ENCODE measurements at regions not wholly inside any gene's neighbourhood (a gene's known extent, or its start where the extent isn't known, plus 50 kb on each side); places are given as distances from the start of the nearest gene placed in this dataset.
"Not testable (repeated sequence)": the region's sequence is repeated elsewhere in the genome, so short reads cannot be mapped to it uniquely, and the experiment has no call there.

- DNase-seq, result not testable (repeated sequence)
Measured at GRCh38 chrX:40951407-40951806, 133.8 kb upstream of the USP9X start.

GRCh38 chrX:40952855-40953254, 132.4 kb upstream of the USP9X start:
- no peak for DNase-seq

- DNase-seq, result no peak
Measured at GRCh38 chrX:40953369-40953768, 131.9 kb upstream of the USP9X start.

GRCh38 chrX:40960041-40960440, 125.2 kb upstream of the USP9X start:
- DNase-seq, result no peak

GRCh38 chrX:40962793-40963407, 122.3 kb upstream of the USP9X start:
- DNase-seq, result no peak

- no peak for DNase-seq
Measured at GRCh38 chrX:40964008-40964407, 121.2 kb upstream of the USP9X start.

- DNase-seq, result no peak
Measured at GRCh38 chrX:40964633-40965586, 120.3 kb upstream of the USP9X start.

- no peak for DNase-seq
Measured at GRCh38 chrX:40966213-40966820, 118.9 kb upstream of the USP9X start.

GRCh38 chrX:40968180-40968579, 117.1 kb upstream of the USP9X start:
- DNase-seq, result no peak

- no peak for DNase-seq
Measured at GRCh38 chrX:40971736-40972135, 113.5 kb upstream of the USP9X start.

- DNase-seq, result no peak
Measured at GRCh38 chrX:40973619-40974018, 111.6 kb upstream of the USP9X start.

- no peak for DNase-seq
Measured at GRCh38 chrX:40975951-40976350, 109.3 kb upstream of the USP9X start.

GRCh38 chrX:40976981-40977380, 108.3 kb upstream of the USP9X start:
- DNase-seq, result no peak

GRCh38 chrX:40984962-40985361, 100.3 kb upstream of the USP9X start:
- no peak for DNase-seq

- no peak for DNase-seq
Measured at GRCh38 chrX:40987413-40987812, 97.8 kb upstream of the USP9X start.

GRCh38 chrX:40988100-40988499, 97.1 kb upstream of the USP9X start:
- DNase-seq, result no peak

GRCh38 chrX:40993395-40993794, 91.8 kb upstream of the USP9X start:
- not testable (repeated sequence) for DNase-seq

- peak in 1 of 2 experiments; percentile 2 for DNase-seq
Measured at GRCh38 chrX:40996886-40997530, 88.2 kb upstream of the USP9X start.

- no peak for DNase-seq
Measured at GRCh38 chrX:40998123-40998522, 87.1 kb upstream of the USP9X start.

- no peak for DNase-seq
Measured at GRCh38 chrX:41001327-41001726, 83.9 kb upstream of the USP9X start.

- DNase-seq, result no peak
Measured at GRCh38 chrX:41002026-41002425, 83.2 kb upstream of the USP9X start.

- no peak for DNase-seq
Measured at GRCh38 chrX:41003506-41004270, 81.6 kb upstream of the USP9X start.

Data from NCI-H2081 (cell line).